Renal pelvis (tissue), 1 donor: ENCODE measurements at regions not wholly inside any gene's neighbourhood (a gene's known extent, or its start where the extent isn't known, plus 50 kb on each side); places are given as distances from the start of the nearest gene placed in this dataset.

ENCODE experiments used
- DNase-seq: peaks from one replicate; pipeline ENCODE4 v3.0.0-alpha.2; 2013

- no peak for DNase-seq
Observed at GRCh38 chr1:229110986-229111385, 159.9 kb upstream of the RAB4A start.

DNA sequence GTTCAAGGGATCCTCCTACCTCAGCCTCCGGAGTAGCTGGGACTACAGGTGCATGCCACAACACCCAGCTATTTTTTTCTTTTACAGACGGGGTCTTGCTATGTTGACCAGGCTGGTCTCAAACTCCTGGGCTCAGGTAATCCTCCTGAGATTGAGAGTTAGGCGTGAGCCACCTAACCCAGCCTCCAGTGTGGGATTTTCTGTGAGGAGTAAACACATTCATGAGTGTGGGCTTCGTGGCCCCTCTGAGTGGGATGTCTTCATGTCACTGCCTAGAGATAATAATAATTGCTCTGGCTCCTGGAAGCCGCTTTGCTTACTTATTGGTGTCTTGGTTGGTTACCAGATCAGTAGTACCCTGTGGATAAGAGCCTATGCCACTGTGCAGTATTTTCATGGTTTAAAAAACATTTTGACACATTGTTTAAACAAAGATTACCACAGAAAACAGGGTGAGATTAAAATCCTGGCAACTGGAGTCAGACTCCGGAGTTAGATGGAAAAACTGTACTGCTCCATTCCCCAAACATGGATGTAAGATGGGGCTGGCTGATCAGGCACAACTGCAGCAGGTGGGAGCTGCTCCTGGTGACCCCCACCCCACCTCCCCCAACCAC, 159.1 kb upstream of the RAB4A start:
- no peak for DNase-seq

- DNase-seq = no peak
Observed at GRCh38 chr1:229112832-229113548, 157.9 kb upstream of the RAB4A start.

DNA sequence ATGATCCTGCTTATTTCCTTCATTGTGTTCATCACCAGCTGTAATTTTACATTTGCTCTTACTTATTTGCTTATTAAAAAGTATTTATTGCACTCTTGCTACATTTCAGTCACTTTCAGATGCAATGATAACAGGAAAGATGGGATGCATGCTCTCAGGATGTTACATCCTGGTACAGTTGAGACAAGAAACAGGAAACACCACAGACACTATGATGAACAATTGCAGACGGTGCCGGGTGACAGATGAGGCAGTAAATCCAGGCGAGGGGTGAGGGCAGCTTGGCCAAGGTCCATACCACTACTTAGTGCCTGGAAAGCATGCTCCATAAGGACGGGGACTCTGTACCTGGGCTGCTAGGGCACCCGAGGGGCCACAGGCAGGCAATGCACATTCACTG, 156.6 kb upstream of the RAB4A start:
- DNase-seq = no peak

DNA sequence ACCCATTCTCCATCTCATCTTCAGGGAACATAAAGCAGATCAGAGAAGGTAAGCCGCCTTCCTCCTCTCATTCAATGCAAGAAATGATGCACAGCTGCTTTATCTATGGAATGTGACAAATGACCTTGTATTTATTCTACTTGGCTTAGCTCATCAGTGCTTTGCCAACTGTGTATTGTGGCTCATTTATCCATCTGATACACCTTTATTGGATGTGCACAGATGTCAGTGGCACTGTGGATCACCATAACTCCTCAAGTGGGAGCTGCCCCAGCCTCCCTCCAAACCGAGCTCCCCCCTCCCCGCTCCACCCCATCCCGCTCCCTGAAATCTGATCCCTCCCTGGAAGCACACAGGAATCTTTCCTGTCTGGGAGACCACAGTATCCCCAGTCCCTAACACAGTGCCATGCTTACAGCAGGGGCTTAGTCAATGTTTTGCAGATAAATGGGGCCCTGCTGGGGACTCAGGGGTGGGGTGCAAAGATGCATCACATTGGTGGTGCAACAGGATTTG, 156.0 kb upstream of the RAB4A start:
- no peak for DNase-seq

- no peak for DNase-seq
Observed at GRCh38 chr1:229116114-229116513, 154.8 kb upstream of the RAB4A start.

DNA sequence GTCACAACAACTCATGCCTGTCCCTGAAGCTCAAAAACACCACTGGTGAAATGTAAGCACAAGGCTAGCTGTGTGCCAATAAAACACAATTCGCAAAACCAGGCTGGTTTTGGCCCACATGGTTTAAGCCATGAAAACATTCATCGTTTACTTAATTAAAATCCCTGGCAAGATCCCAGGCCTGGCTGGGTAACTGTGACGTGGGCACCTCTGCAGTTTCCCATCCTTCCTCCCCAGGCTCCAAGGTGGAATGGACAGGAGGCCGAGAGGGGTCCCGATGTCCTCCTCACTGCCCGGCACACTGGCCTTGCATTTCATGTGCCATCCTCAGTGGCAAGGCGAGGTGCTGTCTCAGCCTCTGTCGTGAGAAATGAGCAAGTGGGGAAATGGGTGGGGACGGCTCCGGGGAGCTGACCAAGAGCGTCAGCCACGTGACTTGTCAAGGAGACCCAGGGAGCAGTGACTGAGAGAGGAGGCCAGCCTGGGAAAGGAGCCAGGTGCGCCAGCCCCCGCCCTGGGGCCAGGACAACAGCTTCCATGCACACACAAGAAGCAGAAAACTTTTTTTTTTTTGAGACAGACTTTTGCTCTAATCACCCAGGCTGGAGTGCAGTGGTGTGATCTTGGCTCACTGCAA, 153.1 kb upstream of the RAB4A start:
- DNase-seq = no peak

GRCh38 chr1:229118477-229119061, 152.3 kb upstream of the RAB4A start:
- DNase-seq = no peak

- no peak for DNase-seq
Observed at GRCh38 chr1:229119161-229119560, 151.8 kb upstream of the RAB4A start.

GRCh38 chr1:229119876-229120275, 151.0 kb upstream of the RAB4A start:
- DNase-seq = no peak

GRCh38 chr1:229121845-229122436, 149.0 kb upstream of the RAB4A start:
- no peak for DNase-seq

GRCh38 chr1:229122606-229123005, 148.3 kb upstream of the RAB4A start:
- no peak for DNase-seq

- no peak for DNase-seq
Observed at GRCh38 chr1:229124116-229124515, 146.8 kb upstream of the RAB4A start.

GRCh38 chr1:229124520-229125124, 146.3 kb upstream of the RAB4A start:
- DNase-seq = no peak

GRCh38 chr1:229127301-229127700, 143.6 kb upstream of the RAB4A start:
- no peak for DNase-seq

DNA sequence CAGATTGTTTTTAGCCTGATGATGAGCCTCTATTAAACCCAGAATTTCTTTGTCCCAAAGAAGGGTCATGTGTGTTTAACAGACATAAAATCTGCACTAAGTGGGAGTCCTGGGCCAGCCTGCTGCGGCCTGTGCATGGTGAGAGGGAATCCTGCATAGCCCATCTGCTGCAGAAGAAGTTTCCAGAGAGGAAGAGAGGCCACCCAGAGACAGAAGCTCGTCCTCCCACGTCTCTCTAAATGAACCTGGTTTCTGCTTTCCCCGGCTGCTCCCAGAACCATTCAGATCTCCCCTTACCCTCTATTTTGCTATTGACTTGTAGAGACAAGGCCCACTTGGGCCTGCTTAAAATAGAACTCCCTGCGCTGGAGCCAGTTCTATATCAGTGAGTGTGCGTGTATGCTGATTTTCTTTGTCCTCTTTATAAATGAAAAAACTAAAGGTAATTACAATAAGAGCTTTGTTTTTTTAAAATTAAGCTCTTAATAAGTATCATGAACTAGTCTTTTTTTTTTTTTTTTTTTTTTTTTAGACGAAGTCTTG, 142.8 kb upstream of the RAB4A start:
- DNase-seq = no peak

GRCh38 chr1:229129301-229130027, 141.4 kb upstream of the RAB4A start:
- DNase-seq = no peak

- DNase-seq = no peak
Observed at GRCh38 chr1:229130028-229130668, 140.8 kb upstream of the RAB4A start.

- DNase-seq = no peak
Observed at GRCh38 chr1:229131243-229132105, 139.4 kb upstream of the RAB4A start.

DNA sequence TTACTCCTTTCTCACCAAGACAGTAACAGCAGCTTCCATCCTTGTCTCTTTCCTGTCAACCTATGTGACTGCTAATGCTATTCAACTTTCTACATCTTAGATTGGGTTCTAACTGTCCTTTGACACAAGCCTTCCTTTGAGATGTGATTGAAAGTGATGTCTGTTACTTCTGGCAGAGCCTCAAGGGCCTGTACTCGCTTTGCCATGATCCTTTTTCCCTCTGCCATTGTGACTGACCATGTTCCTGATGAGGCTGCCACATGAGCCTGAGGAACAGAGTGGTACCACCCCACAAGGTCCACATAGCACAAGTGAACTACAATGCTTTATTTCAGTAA, 138.8 kb upstream of the RAB4A start:
- no peak for DNase-seq
